ENCODE measurements at regions not wholly inside any gene's neighbourhood (a gene's known extent, or its start where the extent isn't known, plus 50 kb on each side); places are given as distances from the start of the nearest gene placed in this dataset.

GRCh38 chr3:102662498-102662772, 227.6 kb downstream of the ZPLD1 start:
- Histone ChIP-seq H3K4me1 (ENCODE audit: control insufficient read depth in 5 of 5, insufficient read depth in 5 of 5, low read length in 5 of 5) (no peaks in the 10 kb centered on the region), H3K36me3 (ENCODE audit: control insufficient read depth in 4 of 4, insufficient read depth in 4 of 4, low read length in 4 of 4) (no peaks in the 10 kb centered on the region), H3K27ac (ENCODE audit: low read depth in 1 of 2, low read length in 1 of 2) (no peak overlapping the region), H3K9me3 (ENCODE audit: control insufficient read depth in 4 of 4, insufficient read depth in 3 of 4, low read length in 3 of 4) (no peaks in the 10 kb centered on the region), H3K9ac (ENCODE audit: insufficient read depth in 1 of 2, low read length in 2 of 2) (no peak overlapping the region), H3K27me3 (ENCODE audit: control insufficient read depth in 3 of 3, insufficient read depth in 3 of 3, low read length in 2 of 3) (no peaks in the 10 kb centered on the region), H3K4me3 (no peak overlapping the region)
- TF ChIP-seq CTCF (IDR thresholded peaks at IDR 0.05; ENCODE audit: control extremely low read depth, extremely low read depth): no peak
- ATAC-seq (ENCODE audit: insufficient read depth, low FRiP score): no peak
- DNase-seq: no peak

GRCh38 chr3:102664126-102664525, 229.3 kb downstream of the ZPLD1 start:
- 89 to 91% methylated on average over 6 of the region's 6 CpGs for WGBS, 2 donors
- Histone ChIP-seq H3K9me3 (ENCODE audit: control insufficient read depth in 4 of 4, insufficient read depth in 3 of 4, low read length in 3 of 4) (no peaks in the 10 kb centered on the region), H3K4me1 (ENCODE audit: control insufficient read depth in 5 of 5, insufficient read depth in 5 of 5, low read length in 5 of 5) (no peaks in the 10 kb centered on the region), H3K36me3 (ENCODE audit: control insufficient read depth in 4 of 4, insufficient read depth in 4 of 4, low read length in 4 of 4) (no peaks in the 10 kb centered on the region), H3K9ac (ENCODE audit: insufficient read depth in 1 of 2, low read length in 2 of 2) (no peak overlapping the region), H3K4me3 (no peak overlapping the region), H3K27me3 (ENCODE audit: control insufficient read depth in 3 of 3, insufficient read depth in 3 of 3, low read length in 2 of 3) (no peaks in the 10 kb centered on the region), H3K27ac (ENCODE audit: low read depth in 1 of 2, low read length in 1 of 2) (no peak overlapping the region)
- ATAC-seq (ENCODE audit: insufficient read depth, low FRiP score): no peak
- no peak for DNase-seq
- no peak for TF ChIP-seq CTCF (IDR thresholded peaks at IDR 0.05; ENCODE audit: control extremely low read depth, extremely low read depth)

GRCh38 chr3:102665183-102665582, 230.4 kb downstream of the ZPLD1 start:
- H3K9ac ChIP-seq (ENCODE audit: insufficient read depth in 1 of 2, low read length in 2 of 2): no peak overlapping the region
- H3K27me3 ChIP-seq (ENCODE audit: control insufficient read depth in 3 of 3, insufficient read depth in 3 of 3, low read length in 2 of 3): no peaks in the 10 kb centered on the region
- WGBS, 2 donors: 83 to 90% methylated on average over 4 of the region's 4 CpGs
- DNase-seq (no peak), ATAC-seq (ENCODE audit: insufficient read depth, low FRiP score) (no peak)
- no peaks in the 10 kb centered on the region for H3K9me3 ChIP-seq (ENCODE audit: control insufficient read depth in 4 of 4, insufficient read depth in 3 of 4, low read length in 3 of 4)
- no peaks in the 10 kb centered on the region for H3K4me1 ChIP-seq (ENCODE audit: control insufficient read depth in 5 of 5, insufficient read depth in 5 of 5, low read length in 5 of 5)
- no peak overlapping the region for H3K4me3 ChIP-seq
- TF ChIP-seq CTCF (IDR thresholded peaks at IDR 0.05; ENCODE audit: control extremely low read depth, extremely low read depth): no peak
- no peaks in the 10 kb centered on the region for H3K36me3 ChIP-seq (ENCODE audit: control insufficient read depth in 4 of 4, insufficient read depth in 4 of 4, low read length in 4 of 4)
- H3K27ac ChIP-seq (ENCODE audit: low read depth in 1 of 2, low read length in 1 of 2): no peak overlapping the region

- no peaks in the 10 kb centered on the region for H3K36me3 ChIP-seq (ENCODE audit: control insufficient read depth in 4 of 4, insufficient read depth in 4 of 4, low read length in 4 of 4)
- no peak overlapping the region for H3K9ac ChIP-seq (ENCODE audit: insufficient read depth in 1 of 2, low read length in 2 of 2)
- WGBS, 2 donors: 79 to 83% methylated on average over 4 of the region's 4 CpGs
- H3K9me3 ChIP-seq (ENCODE audit: control insufficient read depth in 4 of 4, insufficient read depth in 3 of 4, low read length in 3 of 4): no peaks in the 10 kb centered on the region
- no peak overlapping the region for H3K27ac ChIP-seq (ENCODE audit: low read depth in 1 of 2, low read length in 1 of 2)
- DNase-seq (no peak), ATAC-seq (ENCODE audit: insufficient read depth, low FRiP score) (no peak)
- no peaks in the 10 kb centered on the region for H3K27me3 ChIP-seq (ENCODE audit: control insufficient read depth in 3 of 3, insufficient read depth in 3 of 3, low read length in 2 of 3)
- H3K4me1 ChIP-seq (ENCODE audit: control insufficient read depth in 5 of 5, insufficient read depth in 5 of 5, low read length in 5 of 5): peaks cover 0 to 1% (median 0%) of the 10 kb centered on the region in 5 donors
- H3K4me3 ChIP-seq: no peak overlapping the region
- TF ChIP-seq CTCF (IDR thresholded peaks at IDR 0.05; ENCODE audit: control extremely low read depth, extremely low read depth): no peak
Observed at GRCh38 chr3:102668247-102668646, 233.4 kb downstream of the ZPLD1 start.

Data from lung (tissue), 11 donors.